Mesothelial cell of epicardium (in vitro differentiated cells): ENCODE measurements at regions not wholly inside any gene's neighbourhood (a gene's known extent, or its start where the extent isn't known, plus 50 kb on each side); places are given as distances from the start of the nearest gene placed in this dataset.

Source experiments
- DNase-seq, 2 experiments: peaks; one replicate each; pipeline ENCODE4 v3.0.0; 2021; ENCODE audit warnings: low spot score in 2 of 2; ENCODE audit not compliant: unreplicated experiment in 2 of 2
- H3K27ac Mint-ChIP-seq: 2 replicates; pipeline ENCODE4 v1.8.0; 2021; ENCODE audit warnings: mixed read lengths
- H3K27me3 Mint-ChIP-seq: 2 replicates; pipeline ENCODE4 v1.8.0; 2021; ENCODE audit warnings: low read depth, mixed read lengths
- H3K36me3 Mint-ChIP-seq: 2 replicates; pipeline ENCODE4 v1.8.0; 2021; ENCODE audit warnings: mixed read lengths
- H3K4me1 Mint-ChIP-seq: 2 replicates; pipeline ENCODE4 v1.8.0; 2021; ENCODE audit warnings: mixed read lengths
- H3K4me3 Mint-ChIP-seq: 2 replicates; pipeline ENCODE4 v1.8.0; 2021; ENCODE audit warnings: mild to moderate bottlenecking, moderate library complexity, mixed read lengths
- H3K9me3 Mint-ChIP-seq: 2 replicates; pipeline ENCODE4 v1.8.0; 2021; ENCODE audit warnings: mixed read lengths
- CTCF ChIP-seq: fragments of 200-600 bp; sonication (generic); IDR thresholded peaks from one replicate; pipeline ENCODE4 v1.5.0; 2021; ENCODE audit warnings: antibody characterized with exemption; ENCODE audit not compliant: unreplicated experiment

- H3K4me1 Mint-ChIP-seq: no peaks in the 10 kb centered on the region
- DNase-seq: no peak
- no peak overlapping the region for H3K4me3 Mint-ChIP-seq
- no peaks in the 10 kb centered on the region for H3K27me3 Mint-ChIP-seq
- H3K27ac Mint-ChIP-seq: no peak overlapping the region
- no peak for TF ChIP-seq CTCF
- H3K36me3 Mint-ChIP-seq: no peaks in the 10 kb centered on the region
- H3K9me3 Mint-ChIP-seq: peaks cover 3% of the 10 kb centered on the region
Observed at GRCh38 chr7:106788637-106789036, 76.4 kb upstream of the PIK3CG start.

GRCh38 chr7:106791526-106791925 is 73.6 kb upstream of the PIK3CG start:
- DNase-seq: no peak
- H3K27ac Mint-ChIP-seq: no peak overlapping the region

GRCh38 chr7:106792233-106792926 is 72.7 kb upstream of the PIK3CG start:
- no peaks in the 10 kb centered on the region for H3K36me3 Mint-ChIP-seq
- H3K27me3 Mint-ChIP-seq: no peaks in the 10 kb centered on the region
- peaks cover 10% of the 10 kb centered on the region for H3K9me3 Mint-ChIP-seq
- no peak for TF ChIP-seq CTCF
- no peak overlapping the region for H3K4me3 Mint-ChIP-seq
- H3K4me1 Mint-ChIP-seq: no peaks in the 10 kb centered on the region
- H3K27ac Mint-ChIP-seq: no peak overlapping the region
- DNase-seq: no peak

More at GRCh38 chr7:106791526-106791925, 73.6 kb upstream of the PIK3CG start:
- no peak overlapping the region for H3K4me3 Mint-ChIP-seq
- no peak for TF ChIP-seq CTCF
- H3K9me3 Mint-ChIP-seq: peaks cover 3% of the 10 kb centered on the region
- H3K4me1 Mint-ChIP-seq: no peaks in the 10 kb centered on the region
- H3K27me3 Mint-ChIP-seq: no peaks in the 10 kb centered on the region
- no peaks in the 10 kb centered on the region for H3K36me3 Mint-ChIP-seq

- TF ChIP-seq CTCF: peak; percentile 62
- no peaks in the 10 kb centered on the region for H3K4me1 Mint-ChIP-seq
- peaks cover 11% of the 10 kb centered on the region for H3K9me3 Mint-ChIP-seq
- H3K4me3 Mint-ChIP-seq: no peak overlapping the region
- no peak for DNase-seq
- no peak overlapping the region for H3K27ac Mint-ChIP-seq
- H3K36me3 Mint-ChIP-seq: no peaks in the 10 kb centered on the region
- no peaks in the 10 kb centered on the region for H3K27me3 Mint-ChIP-seq
Observed at GRCh38 chr7:106793015-106793975, 71.8 kb upstream of the PIK3CG start.

- H3K27me3 Mint-ChIP-seq: no peaks in the 10 kb centered on the region
- H3K4me3 Mint-ChIP-seq: no peak overlapping the region
- peaks cover 15% of the 10 kb centered on the region for H3K9me3 Mint-ChIP-seq
- H3K4me1 Mint-ChIP-seq: no peaks in the 10 kb centered on the region
- H3K36me3 Mint-ChIP-seq: no peaks in the 10 kb centered on the region
- no peak for TF ChIP-seq CTCF
- DNase-seq: no peak
- H3K27ac Mint-ChIP-seq: no peak overlapping the region
Observed at GRCh38 chr7:106794276-106795083, 70.6 kb upstream of the PIK3CG start.
